ENCODE measurements at regions not wholly inside any gene's neighbourhood (a gene's known extent, or its start where the extent isn't known, plus 50 kb on each side); places are given as distances from the start of the nearest gene placed in this dataset.

GRCh38 chr1:227445746-227446145 lies 117.6 kb upstream of the ZNF678 start:
- no peak for TF ChIP-seq CTCF (IDR thresholded peaks at IDR 0.05)

GRCh38 chr1:227445092-227445674 lies 118.2 kb upstream of the ZNF678 start:
- Mint-ChIP-seq H3K9me3 (no peaks in the 10 kb centered on the region), H3K36me3 (ENCODE audit: low read depth) (no peaks in the 10 kb centered on the region), H3K27me3 (peaks cover 52% of the 10 kb centered on the region), H3K4me1 (ENCODE audit: low read depth) (no peaks in the 10 kb centered on the region), H3K27ac (no peak overlapping the region), H3K4me3 (no peak overlapping the region)
- no peaks in the 10 kb centered on the region for H3K4me1 ChIP-seq (ENCODE audit: insufficient read depth, low read length)
- intact Hi-C loops (cut with DNase I, micrococcal nuclease): no loop called here
- no peak for ATAC-seq (ENCODE audit: poor library complexity)
- DNase-seq: no peak
- ChIA-PET POLR2A (no interaction called here), CTCF (no interaction called here)
- TF ChIP-seq CTCF (IDR thresholded peaks at IDR 0.05): no peak
- H3K4me3 ChIP-seq (ENCODE audit: low read length): no peak overlapping the region
- H3K27me3 ChIP-seq (ENCODE audit: control insufficient read depth in 1 of 2, insufficient read depth in 2 of 2, low read length in 2 of 2): peaks cover 0 to 10% of the 10 kb centered on the region in 2 experiments
- no peaks in the 10 kb centered on the region for H3K9me3 ChIP-seq (ENCODE audit: control insufficient read depth in 1 of 2, insufficient read depth in 1 of 2, low read length in 2 of 2)
- no peak overlapping the region for H3K27ac ChIP-seq (ENCODE audit: low read depth in 1 of 2, low read length in 2 of 2)
- no peaks in the 10 kb centered on the region for H3K36me3 ChIP-seq (ENCODE audit: insufficient read depth, low read length)

More at GRCh38 chr1:227445746-227446145, 117.6 kb upstream of the ZNF678 start:
- no peak for ATAC-seq (ENCODE audit: poor library complexity)
- Histone ChIP-seq H3K36me3 (ENCODE audit: insufficient read depth, low read length) (no peaks in the 10 kb centered on the region), H3K4me3 (ENCODE audit: low read length) (no peak overlapping the region), H3K27me3 (ENCODE audit: control insufficient read depth in 1 of 2, insufficient read depth in 2 of 2, low read length in 2 of 2) (peaks cover 0 to 13% of the 10 kb centered on the region in 2 experiments), H3K4me1 (ENCODE audit: insufficient read depth, low read length) (no peaks in the 10 kb centered on the region), H3K9me3 (ENCODE audit: control insufficient read depth in 1 of 2, insufficient read depth in 1 of 2, low read length in 2 of 2) (no peaks in the 10 kb centered on the region), H3K27ac (ENCODE audit: low read depth in 1 of 2, low read length in 2 of 2) (no peak overlapping the region)
- CTCF ChIA-PET: no interaction called here
- no peak overlapping the region for H3K27ac Mint-ChIP-seq
- POLR2A ChIA-PET: no interaction called here
- intact Hi-C loops (cut with DNase I, micrococcal nuclease): no loop called here
- no peaks in the 10 kb centered on the region for H3K36me3 Mint-ChIP-seq (ENCODE audit: low read depth)
- DNase-seq: no peak
- H3K27me3 Mint-ChIP-seq: peaks cover 52% of the 10 kb centered on the region
- H3K4me3 Mint-ChIP-seq: no peak overlapping the region
- no peaks in the 10 kb centered on the region for H3K9me3 Mint-ChIP-seq
- no peaks in the 10 kb centered on the region for H3K4me1 Mint-ChIP-seq (ENCODE audit: low read depth)

- Mint-ChIP-seq H3K4me1 (ENCODE audit: low read depth) (no peaks in the 10 kb centered on the region), H3K36me3 (ENCODE audit: low read depth) (no peaks in the 10 kb centered on the region), H3K27me3 (peaks cover 55% of the 10 kb centered on the region), H3K27ac (no peak overlapping the region), H3K9me3 (no peaks in the 10 kb centered on the region), H3K4me3 (no peak overlapping the region)
- H3K27ac ChIP-seq (ENCODE audit: low read depth in 1 of 2, low read length in 2 of 2): no peak overlapping the region
- DNase-seq: no peak
- CTCF ChIA-PET: no interaction called here
- H3K4me1 ChIP-seq (ENCODE audit: insufficient read depth, low read length): no peaks in the 10 kb centered on the region
- ATAC-seq (ENCODE audit: poor library complexity): no peak
- no peak for TF ChIP-seq CTCF (IDR thresholded peaks at IDR 0.05)
- POLR2A ChIA-PET: interaction anchor here (1.4 kb wide), 1 partner anchor 14 kb away, joined by 3 read pairs; no protein-coding TSS in a partner anchor
- no peaks in the 10 kb centered on the region for H3K27me3 ChIP-seq (ENCODE audit: control insufficient read depth in 1 of 2, insufficient read depth in 2 of 2, low read length in 2 of 2)
- intact Hi-C loops (cut with DNase I, micrococcal nuclease): no loop called here
- H3K4me3 ChIP-seq (ENCODE audit: low read length): no peak overlapping the region
- H3K36me3 ChIP-seq (ENCODE audit: insufficient read depth, low read length): no peaks in the 10 kb centered on the region
- no peaks in the 10 kb centered on the region for H3K9me3 ChIP-seq (ENCODE audit: control insufficient read depth in 1 of 2, insufficient read depth in 1 of 2, low read length in 2 of 2)
Observed at GRCh38 chr1:227440182-227440581, 121.9 kb upstream of the CDC42BPA start.
